AG20443 (cell line): ENCODE measurements at regions not wholly inside any gene's neighbourhood (a gene's known extent, or its start where the extent isn't known, plus 50 kb on each side); places are given as distances from the start of the nearest gene placed in this dataset.
"Not testable (repeated sequence)": the region's sequence is repeated elsewhere in the genome, so short reads cannot be mapped to it uniquely, and the experiment has no call there.

Experiments used
- DNase-seq: peaks from one replicate; pipeline ENCODE4 v3.0.0; 2012; ENCODE audit warnings: low spot score, mixed read lengths

GRCh38 chr17:14423156-14423555 is 122.3 kb downstream of the HS3ST3B1 start:
- DNase-seq, result not testable (repeated sequence)

DNA sequence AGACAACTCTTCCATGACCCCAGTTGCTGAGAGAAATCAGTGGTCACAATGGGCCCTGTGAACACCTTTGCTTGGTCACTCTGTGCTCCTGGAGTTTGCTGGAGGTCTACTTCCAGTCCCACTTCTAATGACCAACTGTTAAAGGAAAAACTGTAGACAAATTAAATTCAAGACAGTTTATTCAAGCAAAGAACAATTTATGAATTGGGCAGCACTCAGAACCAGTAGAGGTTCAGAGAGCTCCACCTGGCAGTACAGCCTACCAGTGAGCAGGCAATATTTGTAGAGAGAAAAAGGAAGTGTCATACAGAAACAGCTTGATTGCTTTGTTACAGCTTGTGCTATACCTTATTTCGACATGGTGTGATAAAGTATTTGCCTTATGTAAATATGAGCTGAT is 116.5 kb downstream of the HS3ST3B1 start:
- DNase-seq, result no peak

DNA sequence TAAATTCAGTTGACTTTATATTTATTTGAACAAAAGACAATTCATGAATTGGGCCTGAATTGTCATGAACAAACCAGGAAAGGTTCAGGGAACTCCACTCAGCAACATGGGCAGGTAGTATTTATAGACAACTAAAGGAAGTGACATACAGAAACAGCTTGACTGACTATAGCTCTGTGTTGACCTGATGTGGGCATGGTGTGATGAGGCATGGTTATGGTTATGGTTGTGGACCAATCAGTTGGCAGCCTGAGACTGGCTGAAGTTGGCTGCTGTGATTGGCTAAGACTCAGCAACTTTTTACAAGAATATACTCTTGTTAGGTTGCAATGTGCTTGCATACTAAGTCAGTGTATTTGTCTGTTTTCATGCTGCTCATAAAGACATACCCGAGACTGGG is 108.4 kb downstream of the HS3ST3B1 start:
- no peak for DNase-seq

DNA sequence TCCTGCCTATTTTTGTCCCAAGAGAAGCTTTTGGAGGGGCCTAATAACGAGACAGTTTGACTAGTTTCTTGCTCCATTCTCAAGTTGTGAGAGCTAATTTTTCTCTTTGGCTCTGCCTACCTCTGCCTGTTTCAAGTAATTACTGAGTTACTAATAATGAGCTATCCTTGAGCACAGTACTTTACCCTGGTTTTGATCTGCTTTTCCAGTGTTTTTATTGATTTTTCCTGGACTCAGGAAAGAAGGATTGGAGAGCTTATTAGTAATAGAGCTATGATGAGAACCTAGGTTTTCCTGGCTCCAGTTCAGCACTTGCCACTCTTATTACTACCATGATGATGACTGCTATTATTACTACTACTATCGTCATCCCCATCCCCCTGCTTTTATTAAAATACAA is 106.7 kb downstream of the HS3ST3B1 start:
- no peak for DNase-seq

DNA sequence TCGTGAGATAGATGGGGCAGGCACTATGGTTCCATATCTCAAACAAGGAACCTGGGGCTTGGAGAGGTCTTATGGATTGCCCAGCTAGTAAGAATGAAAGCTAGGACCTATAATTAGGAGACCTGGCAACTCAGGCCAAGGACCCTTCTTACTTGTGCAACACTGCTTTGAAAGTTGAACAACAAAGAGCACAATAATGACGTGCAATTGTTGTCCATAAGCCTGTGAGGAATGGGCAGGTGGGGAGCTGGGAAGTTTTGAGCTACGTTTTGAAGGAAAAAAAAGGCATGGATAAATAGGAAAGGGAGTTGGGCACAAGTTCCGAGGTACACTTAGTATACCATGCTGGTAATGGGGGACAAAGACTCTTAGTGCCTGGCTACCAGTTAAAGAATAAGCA is 104.3 kb downstream of the HS3ST3B1 start:
- no peak for DNase-seq
